OCI-LY1 (cell line): ENCODE measurements at regions not wholly inside any gene's neighbourhood (a gene's known extent, or its start where the extent isn't known, plus 50 kb on each side); places are given as distances from the start of the nearest gene placed in this dataset.

Source experiments
- H2AFZ ChIP-seq: fragments of 200-600 bp; sonication (generic), shearing (Covaris generic); 2 replicates; pipeline ENCODE4 v1.6.0; 2014; ENCODE audit warnings: antibody characterized with exemption, mild to moderate bottlenecking, low read length
- H3F3A ChIP-seq: fragments of 200-600 bp; sonication (generic), shearing (Covaris generic); 2 replicates; pipeline ENCODE4 v1.6.0; 2014; ENCODE audit warnings: mild to moderate bottlenecking, antibody characterized with exemption, low read length, moderate library complexity; ENCODE audit not compliant: insufficient read depth
- H3K27ac ChIP-seq: fragments of 200-600 bp; sonication (generic); 2 replicates; pipeline ENCODE4 v1.5.1; 2014; ENCODE audit warnings: low read length, mixed run types, mild to moderate bottlenecking, low read depth; ENCODE audit not compliant: poor library complexity, severe bottlenecking
- H3K27me3 ChIP-seq: fragments of 200-600 bp; sonication (generic); 2 replicates; pipeline ENCODE4 v1.6.0; 2014; ENCODE audit warnings: antibody characterized with exemption, mild to moderate bottlenecking, low read length, moderate library complexity; ENCODE audit not compliant: insufficient read depth
- H3K36me3 ChIP-seq: fragments of 200-600 bp; sonication (generic); 2 replicates; pipeline ENCODE4 v1.6.1; 2014; ENCODE audit warnings: mild to moderate bottlenecking, antibody characterized with exemption, low read length, moderate library complexity, mixed read lengths; ENCODE audit not compliant: insufficient read depth
- H3K4me1 ChIP-seq: fragments of 200-600 bp; sonication (generic); 2 replicates; pipeline ENCODE4 v1.5.1; 2014; ENCODE audit warnings: mild to moderate bottlenecking, low read length, moderate library complexity; ENCODE audit not compliant: insufficient read depth, severe bottlenecking
- H3K4me2 ChIP-seq: fragments of 200-600 bp; sonication (generic), shearing (Covaris generic); 2 replicates; pipeline ENCODE4 v1.6.1; 2014; ENCODE audit warnings: low read length
- H3K4me3 ChIP-seq: fragments of 200-600 bp; sonication (generic); 2 replicates; pipeline ENCODE4 v1.5.1; 2014; ENCODE audit warnings: low read length, low read depth, mild to moderate bottlenecking, mixed read lengths; ENCODE audit not compliant: poor library complexity, severe bottlenecking
- H3K79me2 ChIP-seq: fragments of 200-600 bp; shearing (Covaris generic); 2 replicates; pipeline ENCODE4 v1.6.1; 2016; ENCODE audit warnings: mixed run types, low read length, mixed read lengths; ENCODE audit not compliant: insufficient read depth
- H3K9ac ChIP-seq: fragments of 200-600 bp; sonication (generic), shearing (Covaris generic); 2 replicates; pipeline ENCODE4 v1.6.1; 2014; ENCODE audit warnings: mild to moderate bottlenecking, low read length, mixed read lengths
- H3K9me2 ChIP-seq: fragments of 200-600 bp; sonication (generic), shearing (Covaris generic); 2 replicates; pipeline ENCODE4 v1.6.1; 2014; ENCODE audit warnings: low read depth, mild to moderate bottlenecking, low read length, mixed read lengths
- H3K9me3 ChIP-seq: fragments of 200-600 bp; shearing (Covaris generic); 2 replicates; pipeline ENCODE4 v1.6.1; 2014; ENCODE audit warnings: low read length, mixed read lengths
- H4K20me1 ChIP-seq: fragments of 200-600 bp; sonication (generic), shearing (Covaris generic); 2 replicates; pipeline ENCODE4 v1.6.0; 2016; ENCODE audit warnings: mild to moderate bottlenecking, low read length; ENCODE audit not compliant: insufficient read depth
- EZH2 ChIP-seq: fragments of 200-600 bp; sonication (generic), shearing (Covaris generic); IDR thresholded peaks from 2 replicates; pipeline ENCODE4 v1.8.0; 2017; ENCODE audit warnings: borderline replicate concordance, mixed run types, mild to moderate bottlenecking, antibody characterized with exemption, low read length, moderate library complexity, mixed read lengths
- TF ChIP-seq, protein P1 (sequence below): fragments of 200-600 bp; sonication (generic), shearing (Covaris generic); IDR thresholded peaks from 2 replicates; pipeline ENCODE4 v1.5.1; 2017; ENCODE audit warnings: mild to moderate bottlenecking, antibody characterized with exemption, low read length, moderate library complexity, mixed read lengths

DNA sequence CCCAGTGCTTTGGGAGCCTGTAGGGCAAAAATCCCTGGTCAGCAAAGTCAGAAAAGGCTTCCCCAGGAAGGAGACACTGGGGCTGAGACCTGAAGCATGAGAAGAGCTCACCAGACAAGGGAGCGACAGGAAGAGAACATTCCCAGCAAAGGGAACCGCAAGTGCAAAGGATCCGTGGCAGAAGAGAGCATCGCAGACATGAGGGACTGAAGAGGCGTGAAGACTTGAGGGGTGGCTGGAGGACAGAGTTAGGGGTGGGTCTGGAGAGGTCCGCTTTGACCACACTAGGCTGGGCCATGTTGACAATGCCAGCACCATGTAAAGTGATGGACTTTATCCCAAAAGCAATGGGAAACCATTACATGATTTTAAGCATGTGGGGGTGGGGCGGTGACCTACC is 128.1 kb upstream of the IRX3 start:
- Histone ChIP-seq H3K9me3 (no peaks in the 10 kb centered on the region), H3K27ac (no peak overlapping the region), H3K27me3 (no peaks in the 10 kb centered on the region), H4K20me1 (no peaks in the 10 kb centered on the region), H3K36me3 (no peaks in the 10 kb centered on the region), H3K9me2 (no peaks in the 10 kb centered on the region), H3K4me1 (no peaks in the 10 kb centered on the region), H3K4me2 (no peak overlapping the region), H3K4me3 (no peak overlapping the region), H2AFZ (no peak overlapping the region), H3K79me2 (no peaks in the 10 kb centered on the region), H3K9ac (no peak overlapping the region), H3F3A (no peaks in the 10 kb centered on the region)
- TF ChIP-seq, protein P1, sequence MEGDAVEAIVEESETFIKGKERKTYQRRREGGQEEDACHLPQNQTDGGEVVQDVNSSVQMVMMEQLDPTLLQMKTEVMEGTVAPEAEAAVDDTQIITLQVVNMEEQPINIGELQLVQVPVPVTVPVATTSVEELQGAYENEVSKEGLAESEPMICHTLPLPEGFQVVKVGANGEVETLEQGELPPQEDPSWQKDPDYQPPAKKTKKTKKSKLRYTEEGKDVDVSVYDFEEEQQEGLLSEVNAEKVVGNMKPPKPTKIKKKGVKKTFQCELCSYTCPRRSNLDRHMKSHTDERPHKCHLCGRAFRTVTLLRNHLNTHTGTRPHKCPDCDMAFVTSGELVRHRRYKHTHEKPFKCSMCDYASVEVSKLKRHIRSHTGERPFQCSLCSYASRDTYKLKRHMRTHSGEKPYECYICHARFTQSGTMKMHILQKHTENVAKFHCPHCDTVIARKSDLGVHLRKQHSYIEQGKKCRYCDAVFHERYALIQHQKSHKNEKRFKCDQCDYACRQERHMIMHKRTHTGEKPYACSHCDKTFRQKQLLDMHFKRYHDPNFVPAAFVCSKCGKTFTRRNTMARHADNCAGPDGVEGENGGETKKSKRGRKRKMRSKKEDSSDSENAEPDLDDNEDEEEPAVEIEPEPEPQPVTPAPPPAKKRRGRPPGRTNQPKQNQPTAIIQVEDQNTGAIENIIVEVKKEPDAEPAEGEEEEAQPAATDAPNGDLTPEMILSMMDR, result no peak

DNA sequence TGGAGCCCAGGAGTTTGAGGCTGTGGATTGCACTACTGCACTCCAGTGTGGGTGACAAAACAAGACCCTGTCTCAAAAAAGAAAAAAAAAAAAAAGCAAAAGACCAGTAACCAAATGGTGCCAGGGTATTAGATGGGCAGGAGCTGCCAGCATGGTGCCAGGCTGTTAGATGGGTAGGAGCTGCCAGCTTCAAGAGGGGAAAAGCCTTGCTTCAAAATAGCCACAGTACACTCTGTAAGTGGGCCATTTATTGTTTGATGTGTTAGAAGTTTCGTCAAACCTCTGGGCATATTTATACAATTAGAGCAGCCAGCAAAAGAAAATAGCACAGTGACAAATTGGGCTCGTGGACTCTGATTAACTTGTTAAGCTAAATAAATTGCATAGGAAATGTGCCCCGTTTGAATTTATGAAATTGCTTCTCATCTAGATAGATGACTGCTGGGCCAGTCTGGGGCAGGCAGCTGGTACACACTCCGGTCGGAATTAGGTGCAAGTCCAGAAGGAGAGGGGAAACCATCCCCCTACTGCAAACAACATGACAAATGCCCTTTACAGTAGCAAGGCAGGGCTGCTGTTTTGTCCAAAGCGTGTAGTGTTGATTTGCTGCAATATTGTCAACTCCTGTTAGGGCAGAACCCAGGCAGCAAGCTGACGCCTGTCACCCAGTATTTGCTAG is 126.3 kb upstream of the IRX3 start:
- H3K79me2 ChIP-seq, result no peaks in the 10 kb centered on the region
- H2AFZ ChIP-seq, result no peak overlapping the region
- H3K9ac ChIP-seq, result no peak overlapping the region
- H3K9me2 ChIP-seq, result no peaks in the 10 kb centered on the region
- TF ChIP-seq, protein P1, result no peak
- TF ChIP-seq EZH2, result no peak
- no peaks in the 10 kb centered on the region for H3K36me3 ChIP-seq
- H3K27ac ChIP-seq, result no peak overlapping the region
- H3K4me3 ChIP-seq, result no peak overlapping the region
- H4K20me1 ChIP-seq, result no peaks in the 10 kb centered on the region
- no peaks in the 10 kb centered on the region for H3K4me1 ChIP-seq
- no peaks in the 10 kb centered on the region for H3F3A ChIP-seq
- no peak overlapping the region for H3K4me2 ChIP-seq
- no peaks in the 10 kb centered on the region for H3K27me3 ChIP-seq
- no peaks in the 10 kb centered on the region for H3K9me3 ChIP-seq

DNA sequence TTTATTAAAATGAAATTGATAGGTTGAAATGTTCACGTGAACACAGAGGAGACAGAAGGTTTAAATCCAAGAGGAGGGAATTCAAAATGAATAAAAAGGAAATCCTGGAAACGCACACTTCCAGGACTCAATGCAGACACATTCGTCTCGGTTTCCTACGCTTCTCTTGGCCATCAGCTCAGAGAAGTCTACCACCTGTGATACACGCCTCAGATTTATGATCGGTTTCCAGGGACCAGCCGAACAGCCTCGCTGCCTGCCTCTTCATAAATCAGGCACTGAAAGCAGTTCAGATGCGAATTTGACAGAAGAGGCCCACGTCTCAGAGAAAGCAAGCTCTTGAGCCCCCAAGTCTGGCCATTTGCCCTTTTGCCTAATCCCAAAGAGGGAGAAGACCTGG is 125.5 kb upstream of the IRX3 start:
- H3K27me3 ChIP-seq, result no peaks in the 10 kb centered on the region
- no peaks in the 10 kb centered on the region for H3F3A ChIP-seq
- no peaks in the 10 kb centered on the region for H4K20me1 ChIP-seq
- H3K4me2 ChIP-seq, result no peak overlapping the region
- no peak overlapping the region for H3K4me3 ChIP-seq
- no peaks in the 10 kb centered on the region for H3K36me3 ChIP-seq
- no peak for TF ChIP-seq EZH2
- TF ChIP-seq, protein P1, result no peak
- no peak overlapping the region for H3K27ac ChIP-seq
- no peaks in the 10 kb centered on the region for H3K4me1 ChIP-seq
- H3K9ac ChIP-seq, result no peak overlapping the region
- H3K9me2 ChIP-seq, result no peaks in the 10 kb centered on the region
- H3K9me3 ChIP-seq, result no peaks in the 10 kb centered on the region
- H3K79me2 ChIP-seq, result no peaks in the 10 kb centered on the region
- no peak overlapping the region for H2AFZ ChIP-seq
